IMR-90 (cell line): ENCODE measurements at regions not wholly inside any gene's neighbourhood (a gene's known extent, or its start where the extent isn't known, plus 50 kb on each side); places are given as distances from the start of the nearest gene placed in this dataset.
"Not testable (repeated sequence)": the region's sequence is repeated elsewhere in the genome, so short reads cannot be mapped to it uniquely, and the experiment has no call there.

Experiments
- ATAC-seq: fragments of 200-7000 bp; cut with Tn5 transposase; 2 replicates; pipeline ENCODE4 v1.9.1; 2020; ENCODE audit warnings: low read depth, mild to moderate bottlenecking, moderate library complexity
- BruUV-seq: library from RNA; stranded (reverse); fragments of 400-500 nt; replicated peaks from 2 replicates; lab custom pipeline; 2021; lab: Mats Ljungman, UMichigan
- CTCF ChIA-PET: fragments of 300-600 bp; formaldehyde crosslinking; extraction: SDS; loops from one replicate; lab custom pipeline; 2021; ENCODE audit warnings: antibody characterized with exemption; lab: Yijun Ruan, JAX
- POLR2A ChIA-PET: fragments of 300-600 bp; sonication (Branson Sonifier 250); formaldehyde crosslinking; loops from one replicate; lab custom pipeline; 2022; ENCODE audit warnings: antibody characterized with exemption; ENCODE audit not compliant: unreplicated experiment; lab: Charles Lee
- DNase-seq: peaks from one replicate; pipeline ENCODE4 v3.0.0; 2013
- H2AFZ ChIP-seq: replicated peaks from 2 replicates; pipeline ENCODE3; 2013; ENCODE audit warnings: low read length, mild to moderate bottlenecking; ENCODE audit not compliant: poor library complexity
- H2AK5ac ChIP-seq: 2 replicates; pipeline ENCODE4 v1.6.1; 2013; ENCODE audit warnings: low read depth, low read length, inconsistent platforms
- H2AK9ac ChIP-seq: replicated peaks from 2 replicates; pipeline ENCODE3; 2013; ENCODE audit warnings: mild to moderate bottlenecking, low read depth, low read length, moderate library complexity; ENCODE audit not compliant: poor library complexity
- H2BK120ac ChIP-seq: 2 replicates; pipeline ENCODE4 v1.6.1; 2013; ENCODE audit warnings: low read depth, low read length, inconsistent platforms
- H2BK15ac ChIP-seq: 3 replicates; pipeline ENCODE4 v1.6.1; 2013; ENCODE audit warnings: low read depth, low read length, inconsistent platforms
- H2BK20ac ChIP-seq: 2 replicates; pipeline ENCODE4 v1.6.1; 2013; ENCODE audit warnings: low read depth, mild to moderate bottlenecking, inconsistent platforms, low read length, moderate library complexity
- H2BK5ac ChIP-seq: 2 replicates; pipeline ENCODE4 v1.6.1; 2013; ENCODE audit warnings: mild to moderate bottlenecking, low read depth, low read length, inconsistent platforms; ENCODE audit not compliant: poor library complexity, severe bottlenecking
- H3K14ac ChIP-seq: replicated peaks from 2 replicates; pipeline ENCODE4 v1.6.1; 2013; ENCODE audit warnings: low read depth, low read length, inconsistent platforms
- H3K18ac ChIP-seq: 2 replicates; pipeline ENCODE4 v1.6.1; 2013; ENCODE audit warnings: low read depth, low read length, control low read depth
- H3K23ac ChIP-seq: 2 replicates; pipeline ENCODE4 v1.6.1; 2013; ENCODE audit warnings: low read depth, low read length, inconsistent platforms
- H3K27ac ChIP-seq: 2 replicates; pipeline ENCODE4 v1.5.1; 2013; ENCODE audit warnings: mild to moderate bottlenecking, control low read depth, low read length; ENCODE audit not compliant: insufficient read depth
- H3K27me3 ChIP-seq: 2 replicates; pipeline ENCODE4 v1.6.1; 2013; ENCODE audit warnings: low read length; ENCODE audit not compliant: control insufficient read depth, insufficient read depth
- H3K36me3 ChIP-seq: 2 replicates; pipeline ENCODE4 v1.6.1; 2013; ENCODE audit warnings: low read length, mixed read lengths; ENCODE audit not compliant: control insufficient read depth, insufficient read depth
- H3K4ac ChIP-seq: 2 replicates; pipeline ENCODE4 v1.6.1; 2013; ENCODE audit warnings: low read depth, low read length, inconsistent platforms
- H3K4me1 ChIP-seq: 2 replicates; pipeline ENCODE4 v1.6.1; 2013; ENCODE audit warnings: low read length, mixed read lengths; ENCODE audit not compliant: control insufficient read depth, insufficient read depth
- H3K4me2 ChIP-seq: 2 replicates; pipeline ENCODE4 v1.6.1; 2013; ENCODE audit warnings: low read depth, mild to moderate bottlenecking, control low read depth, low read length, moderate library complexity
- H3K4me3 ChIP-seq: 2 replicates; pipeline ENCODE4 v1.5.1; 2013; ENCODE audit warnings: low read depth, mild to moderate bottlenecking, control low read depth, low read length, moderate library complexity; ENCODE audit not compliant: insufficient read depth
- H3K56ac ChIP-seq: 2 replicates; pipeline ENCODE4 v1.6.1; 2013; ENCODE audit warnings: low read length, inconsistent platforms; ENCODE audit not compliant: insufficient read depth; ENCODE audit errors: extremely low read depth
- H3K79me1 ChIP-seq, 2 experiments: 2 replicates each; pipeline ENCODE4 v1.6.1; 2013; ENCODE audit warnings: low read length in 2 of 2, inconsistent platforms in 1 of 2, low read depth in 1 of 2
- H3K9ac ChIP-seq: 2 replicates; pipeline ENCODE4 v1.6.1; 2013; ENCODE audit warnings: low read depth, low read length, control low read depth
- H3K9me1 ChIP-seq: 2 replicates; pipeline ENCODE4 v1.6.1; 2013; ENCODE audit warnings: low read length, inconsistent platforms; ENCODE audit not compliant: insufficient read depth
- H3K9me3 ChIP-seq: 2 replicates; pipeline ENCODE4 v1.6.1; 2013; ENCODE audit warnings: low read length; ENCODE audit not compliant: control insufficient read depth, insufficient read depth
- H4K20me1 ChIP-seq: 2 replicates; pipeline ENCODE4 v1.6.1; 2013; ENCODE audit warnings: low read length, inconsistent platforms; ENCODE audit not compliant: insufficient read depth
- H4K5ac ChIP-seq: 2 replicates; pipeline ENCODE4 v1.6.1; 2013; ENCODE audit warnings: mild to moderate bottlenecking, low read depth, low read length, control low read depth
- H4K8ac ChIP-seq, 2 experiments: 2 replicates each; pipeline ENCODE4 v1.6.1; 2013; ENCODE audit warnings: low read depth in 2 of 2, low read length in 2 of 2, control low read depth in 1 of 2, inconsistent platforms in 1 of 2
- H4K91ac ChIP-seq: 2 replicates; pipeline ENCODE4 v1.6.1; 2013; ENCODE audit warnings: low read depth, low read length, inconsistent platforms; ENCODE audit not compliant: insufficient read depth
- WGBS, 2 experiments: methylation state at CpG; one replicate each; pipeline versions ENCODE4 v1.1.5 to v1.1.7; 2013; ENCODE audit warnings: missing lambda C conversion rate in 2 of 2; ENCODE audit not compliant: insufficient read length in 1 of 2; ENCODE audit errors: extremely low coverage in 2 of 2; 5-methylcytosine and 5-hydroxymethylcytosine counted together
- dilution Hi-C: fragments of 300-500 bp; cut with HindIII; formaldehyde crosslinking; loops from one replicate; pipeline ENCODE4 v1.14.3; 2018; ENCODE audit warnings: low sequenced_read_pairs; ENCODE audit not compliant: unreplicated experiment
- in situ Hi-C: fragments of 300-500 bp; cut with MboI; formaldehyde crosslinking; loops from 3 replicates; pipeline ENCODE4 v1.14.3; 2019; ENCODE audit warnings: low sequenced_read_pairs, inconsistent platforms, mixed read lengths
- intact Hi-C: fragments of 100-400 bp; cut with micrococcal nuclease; formaldehyde crosslinking; loops from 2 replicates; pipeline ENCODE4 v1.10.0; 2022

GRCh38 chr6:28021011-28021410 is 59.4 kb upstream of the ZNF165 start:
- H2AK5ac ChIP-seq, H3K4ac ChIP-seq, H2BK15ac ChIP-seq, H4K91ac ChIP-seq, H3K4me3 ChIP-seq, H4K20me1 ChIP-seq, H3K4me2 ChIP-seq, dilution Hi-C loops, H3K23ac ChIP-seq, H2AK9ac ChIP-seq, H2AFZ ChIP-seq, DNase-seq, H3K56ac ChIP-seq, POLR2A ChIA-PET, H4K5ac ChIP-seq, H3K27me3 ChIP-seq, H3K4me1 ChIP-seq, H2BK120ac ChIP-seq, intact Hi-C loops, H3K36me3 ChIP-seq, H2BK20ac ChIP-seq, in situ Hi-C loops, H3K27ac ChIP-seq, H3K14ac ChIP-seq, H3K18ac ChIP-seq, ATAC-seq, BruUV-seq, H2BK5ac ChIP-seq, H3K9ac ChIP-seq, H4K8ac ChIP-seq, H3K9me3 ChIP-seq, H3K79me1 ChIP-seq, CTCF ChIA-PET, H3K9me1 ChIP-seq: not testable (repeated sequence)
- WGBS, 2 experiments: 20% methylated on average over 1 of the region's 12 CpGs; no CpG with 5 or more reads in 1 of the 2 experiments

- H3K79me1 ChIP-seq, in situ Hi-C loops, DNase-seq, H4K91ac ChIP-seq, CTCF ChIA-PET, ATAC-seq, H3K23ac ChIP-seq, intact Hi-C loops, H4K5ac ChIP-seq, H2BK5ac ChIP-seq, H3K56ac ChIP-seq, H3K27ac ChIP-seq, H2AK9ac ChIP-seq, H2AK5ac ChIP-seq, H2AFZ ChIP-seq, H3K9me1 ChIP-seq, H2BK15ac ChIP-seq, H3K4me1 ChIP-seq, H2BK20ac ChIP-seq, H4K8ac ChIP-seq, H3K14ac ChIP-seq, H3K9ac ChIP-seq, BruUV-seq, H3K4me3 ChIP-seq, H3K18ac ChIP-seq, H3K36me3 ChIP-seq, H3K4me2 ChIP-seq, POLR2A ChIA-PET, H2BK120ac ChIP-seq, H4K20me1 ChIP-seq, dilution Hi-C loops, H3K4ac ChIP-seq, H3K27me3 ChIP-seq, H3K9me3 ChIP-seq: not testable (repeated sequence)
- no CpG with 5 or more reads among the region's 1 CpG for WGBS, 2 experiments
These were observed 57.7 kb upstream of the ZNF165 start for GRCh38 chr6:28022707-28023106.
